A549 (cell line): ENCODE measurements at regions not wholly inside any gene's neighbourhood (a gene's known extent, or its start where the extent isn't known, plus 50 kb on each side); places are given as distances from the start of the nearest gene placed in this dataset.

Experiments
- BHLHE40 ChIP-seq: IDR thresholded peaks from 2 replicates; pipeline ENCODE4 v1.6.1; 2012; ENCODE audit warnings: low read depth, low read length, inconsistent platforms
- CEBPB ChIP-seq, 2 experiments: fragments of >200 bp in 1 of 2; sonication (Bioruptor Twin) in 1 of 2; formaldehyde crosslinking in 1 of 2; IDR thresholded peaks; 2 replicates each; pipeline ENCODE4 v1.6.1; 2012 to 2016
- HES2 ChIP-seq: fragments of >200 bp; sonication (Bioruptor Twin); formaldehyde crosslinking; IDR thresholded peaks from 2 replicates; pipeline ENCODE4 v1.6.1; 2016
- KDM1A ChIP-seq: fragments of 200-600 bp; sonication (generic); IDR thresholded peaks from 2 replicates; pipeline ENCODE4 v1.6.1; 2016; ENCODE audit warnings: low read depth, mild to moderate bottlenecking
- MAFK ChIP-seq: fragments of 450-650 bp; IDR thresholded peaks from 2 replicates; pipeline ENCODE4 v1.6.1; 2014; ENCODE audit not compliant: partially characterized antibody
- REST ChIP-seq: fragments of 200-600 bp; sonication (generic); IDR thresholded peaks from 2 replicates; pipeline ENCODE4 v1.6.1; 2016; ENCODE audit warnings: antibody characterized with exemption, mild to moderate bottlenecking, moderate library complexity
- TF ChIP-seq, protein P1 (sequence below): fragments of >200 bp; sonication (Bioruptor Twin); formaldehyde crosslinking; IDR thresholded peaks from 3 replicates; pipeline ENCODE4 v1.5.1; 2016
- TF ChIP-seq, protein P2 (sequence below): fragments of 450-650 bp; IDR thresholded peaks from 2 replicates; pipeline ENCODE4 v1.6.1; 2014; ENCODE audit warnings: antibody characterized with exemption
- TF ChIP-seq, protein P3 (sequence below): IDR thresholded peaks from 2 replicates; pipeline ENCODE4 v1.6.1; 2012

DNA sequence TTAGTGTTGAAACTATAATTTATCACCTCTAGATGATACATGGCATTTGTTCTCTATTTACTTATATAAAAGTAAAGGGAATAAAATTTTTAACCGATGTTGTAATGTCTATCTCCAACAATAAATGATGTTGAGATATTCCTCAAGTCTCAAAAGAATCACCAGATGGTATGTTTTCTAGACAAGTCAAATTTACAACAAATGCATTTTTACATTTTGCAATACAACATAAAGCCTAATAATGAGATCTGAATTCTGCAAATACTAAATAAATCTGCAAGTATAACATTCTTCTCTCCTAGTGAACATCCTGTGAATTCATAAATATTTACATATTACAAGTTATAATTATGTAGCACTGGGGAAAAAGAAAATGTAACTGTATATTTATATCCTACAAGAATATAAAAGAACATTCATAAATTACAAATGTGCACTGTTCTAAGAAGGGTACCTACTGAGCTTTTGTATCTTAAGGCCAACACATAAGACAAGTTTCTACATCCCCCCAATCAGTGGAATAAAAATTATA, 1504.4 kb upstream of the ZEB2 start:
- TF ChIP-seq, protein P1, sequence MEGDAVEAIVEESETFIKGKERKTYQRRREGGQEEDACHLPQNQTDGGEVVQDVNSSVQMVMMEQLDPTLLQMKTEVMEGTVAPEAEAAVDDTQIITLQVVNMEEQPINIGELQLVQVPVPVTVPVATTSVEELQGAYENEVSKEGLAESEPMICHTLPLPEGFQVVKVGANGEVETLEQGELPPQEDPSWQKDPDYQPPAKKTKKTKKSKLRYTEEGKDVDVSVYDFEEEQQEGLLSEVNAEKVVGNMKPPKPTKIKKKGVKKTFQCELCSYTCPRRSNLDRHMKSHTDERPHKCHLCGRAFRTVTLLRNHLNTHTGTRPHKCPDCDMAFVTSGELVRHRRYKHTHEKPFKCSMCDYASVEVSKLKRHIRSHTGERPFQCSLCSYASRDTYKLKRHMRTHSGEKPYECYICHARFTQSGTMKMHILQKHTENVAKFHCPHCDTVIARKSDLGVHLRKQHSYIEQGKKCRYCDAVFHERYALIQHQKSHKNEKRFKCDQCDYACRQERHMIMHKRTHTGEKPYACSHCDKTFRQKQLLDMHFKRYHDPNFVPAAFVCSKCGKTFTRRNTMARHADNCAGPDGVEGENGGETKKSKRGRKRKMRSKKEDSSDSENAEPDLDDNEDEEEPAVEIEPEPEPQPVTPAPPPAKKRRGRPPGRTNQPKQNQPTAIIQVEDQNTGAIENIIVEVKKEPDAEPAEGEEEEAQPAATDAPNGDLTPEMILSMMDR = no peak
- TF ChIP-seq CEBPB (IDR thresholded peaks at IDR 0.05) (no peak), MAFK (no peak), KDM1A (no peak), REST (no peak), HES2 (no peak), BHLHE40 (no peak)
- TF ChIP-seq, protein P2, sequence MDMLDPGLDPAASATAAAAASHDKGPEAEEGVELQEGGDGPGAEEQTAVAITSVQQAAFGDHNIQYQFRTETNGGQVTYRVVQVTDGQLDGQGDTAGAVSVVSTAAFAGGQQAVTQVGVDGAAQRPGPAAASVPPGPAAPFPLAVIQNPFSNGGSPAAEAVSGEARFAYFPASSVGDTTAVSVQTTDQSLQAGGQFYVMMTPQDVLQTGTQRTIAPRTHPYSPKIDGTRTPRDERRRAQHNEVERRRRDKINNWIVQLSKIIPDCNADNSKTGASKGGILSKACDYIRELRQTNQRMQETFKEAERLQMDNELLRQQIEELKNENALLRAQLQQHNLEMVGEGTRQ = no peak
- TF ChIP-seq, protein P3, sequence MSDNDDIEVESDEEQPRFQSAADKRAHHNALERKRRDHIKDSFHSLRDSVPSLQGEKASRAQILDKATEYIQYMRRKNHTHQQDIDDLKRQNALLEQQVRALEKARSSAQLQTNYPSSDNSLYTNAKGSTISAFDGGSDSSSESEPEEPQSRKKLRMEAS = no peak
